Breast epithelium (tissue), 4 donors: ENCODE measurements at regions not wholly inside any gene's neighbourhood (a gene's known extent, or its start where the extent isn't known, plus 50 kb on each side); places are given as distances from the start of the nearest gene placed in this dataset.

ENCODE experiments used
- DNase-seq, 2 donors: peaks; one replicate each; pipeline ENCODE4 v3.0.0-alpha.2; 2019; ENCODE audit warnings: low spot score in 2 of 2
- H3K27ac ChIP-seq, 2 donors: fragments of 200-600 bp; sonication (generic) in 1 of 2; one replicate each; pipeline ENCODE4 v1.5.1; 2016 to 2019; ENCODE audit warnings: mild to moderate bottlenecking in 1 of 2
- H3K27me3 ChIP-seq, 2 donors: fragments of 200-600 bp; sonication (generic) in 1 of 2; one replicate each; pipeline versions ENCODE4 v1.5.1 to v1.6.0; 2017 to 2019; ENCODE audit warnings: control low read depth in 1 of 2, mild to moderate bottlenecking in 1 of 2
- H3K36me3 ChIP-seq: fragments of 200-600 bp; one replicate; pipeline ENCODE4 v1.5.1; 2019
- H3K4me1 ChIP-seq, 2 donors: fragments of 200-600 bp; sonication (generic); one replicate each; pipeline ENCODE4 v1.5.1; 2016 to 2019; ENCODE audit warnings: control low read depth in 1 of 2
- H3K4me3 ChIP-seq, 3 donors: fragments of 200-600 bp; sonication (generic); 1 replicate in 2 of 3; 2 replicates in 1 of 3; pipeline ENCODE4 v1.5.1; 2016 to 2019; ENCODE audit warnings: mild to moderate bottlenecking in 3 of 3, moderate library complexity in 2 of 3
- H3K9me3 ChIP-seq, 2 donors: fragments of 200-600 bp; sonication (generic) in 1 of 2; one replicate each; pipeline ENCODE4 v1.5.1; 2016 to 2019; ENCODE audit warnings: control low read depth in 1 of 2
- POLR2A ChIP-seq: fragments of 450-650 bp; IDR thresholded peaks from one replicate; pipeline ENCODE4 v1.6.1; 2016; ENCODE audit warnings: antibody characterized with exemption, mild to moderate bottlenecking, moderate library complexity
- POLR2AphosphoS5 ChIP-seq, 3 donors: sonication (generic); formaldehyde crosslinking; IDR thresholded peaks; one replicate each; pipeline ENCODE4 v1.6.1; 2017; ENCODE audit warnings: antibody characterized with exemption in 3 of 3
- intact Hi-C: fragments of 100-400 bp; cut with DNase I; formaldehyde crosslinking; loops from one replicate; pipeline ENCODE4 v1.15.1; 2023; ENCODE audit warnings: low total_unique reads
- TF ChIP-seq, protein P1 (sequence below), 3 donors: fragments of 450-650 bp; IDR thresholded peaks; one replicate each; pipeline ENCODE4 v1.5.1; 2016 to 2017; ENCODE audit warnings: antibody characterized with exemption in 3 of 3, mild to moderate bottlenecking in 3 of 3, moderate library complexity in 3 of 3

DNA sequence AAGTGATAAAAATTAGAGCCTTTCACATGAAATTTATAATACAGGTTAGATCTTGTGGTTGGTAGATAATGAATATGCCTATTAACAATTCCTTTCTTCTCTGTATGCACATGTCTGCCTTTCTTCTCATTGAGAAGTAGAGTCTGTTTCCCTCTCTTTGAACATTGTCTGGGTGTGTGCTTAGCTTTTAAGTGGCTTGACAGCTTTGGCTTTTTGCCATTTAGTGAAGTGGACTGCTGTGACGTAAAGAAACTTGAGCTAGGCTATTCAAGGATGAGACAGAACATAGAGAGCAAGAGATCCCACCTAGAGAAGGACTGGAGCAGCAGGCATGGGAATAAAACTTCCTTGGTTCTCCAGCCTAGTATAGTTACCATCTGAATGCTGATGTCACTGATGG, 996.7 kb upstream of the CELF2 start:
- intact Hi-C loops = no loop called here
- H3K4me3 ChIP-seq = no peak overlapping the region

DNA sequence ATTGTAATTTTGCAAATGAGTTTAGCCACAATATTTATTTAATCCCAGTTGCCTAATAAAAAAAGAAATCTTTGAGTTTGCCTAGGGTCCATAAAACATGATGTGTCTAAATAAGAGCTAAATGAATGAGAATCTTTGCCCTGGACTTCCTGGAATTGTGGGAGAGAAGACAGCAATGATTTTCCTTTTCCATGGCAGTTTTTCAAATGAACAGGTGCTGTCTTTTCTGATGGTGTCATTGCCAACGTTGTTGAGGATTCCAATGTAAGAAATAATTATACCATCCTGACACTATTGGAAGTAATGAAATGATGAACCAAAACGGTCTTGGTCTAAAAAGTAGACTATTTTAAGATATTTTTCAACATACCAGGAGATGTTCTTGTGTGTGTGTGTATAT, 984.7 kb upstream of the CELF2 start:
- Histone ChIP-seq H3K4me1 (no peaks in the 10 kb centered on the region), H3K4me3 (no peak overlapping the region), H3K27me3 (no peaks in the 10 kb centered on the region), H3K27ac (no peak overlapping the region), H3K36me3 (no peaks in the 10 kb centered on the region), H3K9me3 (no peaks in the 10 kb centered on the region)
- DNase-seq = no peak
- TF ChIP-seq, protein P1, sequence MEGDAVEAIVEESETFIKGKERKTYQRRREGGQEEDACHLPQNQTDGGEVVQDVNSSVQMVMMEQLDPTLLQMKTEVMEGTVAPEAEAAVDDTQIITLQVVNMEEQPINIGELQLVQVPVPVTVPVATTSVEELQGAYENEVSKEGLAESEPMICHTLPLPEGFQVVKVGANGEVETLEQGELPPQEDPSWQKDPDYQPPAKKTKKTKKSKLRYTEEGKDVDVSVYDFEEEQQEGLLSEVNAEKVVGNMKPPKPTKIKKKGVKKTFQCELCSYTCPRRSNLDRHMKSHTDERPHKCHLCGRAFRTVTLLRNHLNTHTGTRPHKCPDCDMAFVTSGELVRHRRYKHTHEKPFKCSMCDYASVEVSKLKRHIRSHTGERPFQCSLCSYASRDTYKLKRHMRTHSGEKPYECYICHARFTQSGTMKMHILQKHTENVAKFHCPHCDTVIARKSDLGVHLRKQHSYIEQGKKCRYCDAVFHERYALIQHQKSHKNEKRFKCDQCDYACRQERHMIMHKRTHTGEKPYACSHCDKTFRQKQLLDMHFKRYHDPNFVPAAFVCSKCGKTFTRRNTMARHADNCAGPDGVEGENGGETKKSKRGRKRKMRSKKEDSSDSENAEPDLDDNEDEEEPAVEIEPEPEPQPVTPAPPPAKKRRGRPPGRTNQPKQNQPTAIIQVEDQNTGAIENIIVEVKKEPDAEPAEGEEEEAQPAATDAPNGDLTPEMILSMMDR (IDR thresholded peaks at IDR 0.05) = no peak
- TF ChIP-seq POLR2A = no peak
- no peak for TF ChIP-seq POLR2AphosphoS5 (IDR thresholded peaks at IDR 0.05)
- intact Hi-C loops = no loop called here

More for the DNA sequence above, 996.7 kb upstream of the CELF2 start:
- DNase-seq = no peak
- Histone ChIP-seq H3K27me3 (no peaks in the 10 kb centered on the region), H3K36me3 (no peaks in the 10 kb centered on the region), H3K9me3 (no peaks in the 10 kb centered on the region), H3K27ac (no peak overlapping the region), H3K4me1 (no peaks in the 10 kb centered on the region)
- TF ChIP-seq, protein P1 (IDR thresholded peaks at IDR 0.05) = no peak
- TF ChIP-seq POLR2AphosphoS5 (IDR thresholded peaks at IDR 0.05) = no peak
- no peak for TF ChIP-seq POLR2A

DNA sequence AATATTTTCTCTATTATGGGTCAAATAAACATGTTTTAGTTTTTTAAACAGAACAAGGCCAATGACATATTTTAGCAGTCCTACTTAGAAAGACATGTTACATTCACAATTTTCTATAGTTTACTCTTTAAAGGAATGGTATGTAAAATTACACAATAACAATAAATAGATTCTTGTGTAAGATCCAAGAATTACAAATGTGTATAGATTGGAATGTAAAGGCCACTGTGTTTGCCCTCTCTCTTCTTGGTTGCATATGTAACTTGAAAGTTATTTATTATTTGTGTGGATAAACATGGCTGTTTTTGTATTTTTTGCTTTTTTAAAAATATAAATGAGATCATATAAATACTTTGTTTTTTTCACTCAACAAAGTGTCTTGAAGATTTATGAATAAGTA, 979.3 kb upstream of the CELF2 start:
- DNase-seq = no peak
- H3K27me3 ChIP-seq = no peaks in the 10 kb centered on the region
- H3K36me3 ChIP-seq = no peaks in the 10 kb centered on the region
- intact Hi-C loops = no loop called here
- no peaks in the 10 kb centered on the region for H3K4me1 ChIP-seq
- H3K27ac ChIP-seq = no peak overlapping the region
- no peak overlapping the region for H3K4me3 ChIP-seq
- H3K9me3 ChIP-seq = no peaks in the 10 kb centered on the region
- TF ChIP-seq POLR2AphosphoS5 (IDR thresholded peaks at IDR 0.05) (no peak), POLR2A (no peak)
- TF ChIP-seq, protein P1 (IDR thresholded peaks at IDR 0.05) = no peak

DNA sequence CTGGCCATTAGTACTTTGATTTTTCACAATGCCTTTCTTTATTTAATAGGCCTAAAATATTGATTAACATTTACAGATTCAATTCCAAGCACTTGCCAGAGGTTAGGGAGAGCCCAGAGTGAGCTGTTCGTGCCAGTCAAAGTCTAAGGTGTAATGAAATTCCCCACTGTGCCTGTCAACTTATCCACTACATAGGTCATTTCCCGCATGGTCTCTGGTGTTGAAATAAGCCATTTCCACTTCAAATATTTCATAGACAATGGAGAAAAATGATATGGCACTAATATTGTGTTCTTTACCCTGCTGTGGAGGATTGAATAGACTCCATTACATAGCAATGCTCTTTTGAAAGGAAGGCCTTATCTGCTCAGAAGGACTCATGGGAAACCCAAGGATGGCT, 978.1 kb upstream of the CELF2 start:
- H3K27ac ChIP-seq = no peak overlapping the region
- no peak for DNase-seq
- intact Hi-C loops = no loop called here
- TF ChIP-seq POLR2AphosphoS5 (IDR thresholded peaks at IDR 0.05) = no peak
- no peak for TF ChIP-seq POLR2A
- TF ChIP-seq, protein P1 (IDR thresholded peaks at IDR 0.05) = no peak
- no peaks in the 10 kb centered on the region for H3K4me1 ChIP-seq
- H3K36me3 ChIP-seq = no peaks in the 10 kb centered on the region
- no peaks in the 10 kb centered on the region for H3K27me3 ChIP-seq
- no peaks in the 10 kb centered on the region for H3K9me3 ChIP-seq
- no peak overlapping the region for H3K4me3 ChIP-seq

DNA sequence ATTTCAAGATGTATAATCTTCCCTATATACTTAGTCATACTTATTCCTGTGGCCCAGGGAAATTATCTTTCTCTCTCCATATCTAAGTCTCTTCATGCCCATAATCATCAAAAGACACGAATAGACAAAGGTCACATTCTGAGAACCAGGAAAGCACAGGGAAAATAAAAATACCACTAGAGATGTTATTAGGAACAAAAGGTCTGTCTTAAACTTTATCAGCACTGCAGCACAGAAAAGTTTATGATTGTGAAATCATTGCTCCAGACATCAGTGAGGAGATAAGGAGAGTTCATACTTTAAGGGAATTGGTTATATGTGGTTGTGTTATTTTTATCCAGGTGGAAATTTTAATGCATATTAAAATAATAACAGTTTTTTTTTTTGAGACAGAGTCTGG, 974.6 kb upstream of the CELF2 start:
- no peak for DNase-seq
- Histone ChIP-seq H3K27me3 (no peaks in the 10 kb centered on the region), H3K36me3 (no peaks in the 10 kb centered on the region), H3K9me3 (no peaks in the 10 kb centered on the region), H3K27ac (no peak overlapping the region), H3K4me1 (no peaks in the 10 kb centered on the region), H3K4me3 (no peak overlapping the region)
- TF ChIP-seq POLR2A = no peak
- TF ChIP-seq, protein P1 (IDR thresholded peaks at IDR 0.05) = no peak
- TF ChIP-seq POLR2AphosphoS5 (IDR thresholded peaks at IDR 0.05) = no peak
- intact Hi-C loops = no loop called here
